ENCODE measurements at regions not wholly inside any gene's neighbourhood (a gene's known extent, or its start where the extent isn't known, plus 50 kb on each side); places are given as distances from the start of the nearest gene placed in this dataset.

DNA sequence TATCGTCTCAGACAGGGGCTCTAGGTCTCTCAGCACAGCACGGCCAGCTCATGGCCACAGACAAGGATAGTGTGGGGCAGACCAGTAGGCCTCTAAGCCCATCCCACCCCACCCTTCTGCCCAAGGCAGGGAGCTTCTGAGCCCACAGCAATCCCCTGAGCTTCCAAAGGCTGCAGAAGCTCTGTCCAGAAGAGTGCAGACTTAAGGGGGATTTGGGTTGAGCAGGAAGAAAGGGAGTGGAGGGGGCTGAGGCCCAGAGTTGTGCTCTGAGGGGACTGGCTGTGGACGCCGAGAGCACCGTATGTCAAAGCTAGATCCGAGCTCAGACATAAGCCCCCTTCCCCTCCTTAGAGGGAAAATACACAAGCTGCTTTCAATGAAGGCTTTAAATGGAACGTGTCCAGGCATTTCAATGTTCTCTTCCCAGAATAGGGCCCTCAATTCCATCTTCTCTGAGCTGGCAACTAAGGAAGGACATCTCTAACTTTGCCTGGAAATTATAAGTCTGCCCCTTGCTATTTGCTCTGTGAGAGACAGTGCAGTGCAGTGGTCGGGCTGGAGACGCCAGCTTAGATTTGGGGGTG is 116.4 kb upstream of the RPL38 start:
- intact Hi-C loops (cut with micrococcal nuclease), result no loop called here
- DNase-seq (ENCODE audit: low spot score), result no peak
- Mint-ChIP-seq H3K4me1 (ENCODE audit: low read depth) (no peaks in the 10 kb centered on the region), H3K9me3 (peaks cover 5% of the 10 kb centered on the region), H3K27me3 (ENCODE audit: insufficient read depth) (peaks cover 3% of the 10 kb centered on the region), H3K36me3 (ENCODE audit: low read depth) (no peaks in the 10 kb centered on the region), H3K4me3 (no peak overlapping the region), H3K27ac (no peak overlapping the region)

GRCh38 chr17:74088285-74088933 is 115.1 kb upstream of the RPL38 start:
- Mint-ChIP-seq H3K4me1 (ENCODE audit: low read depth) (no peaks in the 10 kb centered on the region), H3K27me3 (ENCODE audit: insufficient read depth) (peaks cover 3% of the 10 kb centered on the region), H3K27ac (no peak overlapping the region), H3K9me3 (peaks cover 5% of the 10 kb centered on the region), H3K4me3 (no peak overlapping the region), H3K36me3 (ENCODE audit: low read depth) (no peaks in the 10 kb centered on the region)
- intact Hi-C loops (cut with micrococcal nuclease), result no loop called here
- no peak for DNase-seq (ENCODE audit: low spot score)

GRCh38 chr17:74088934-74089329 is 114.5 kb upstream of the RPL38 start:
- Mint-ChIP-seq H3K27me3 (ENCODE audit: insufficient read depth) (peaks cover 3% of the 10 kb centered on the region), H3K4me3 (no peak overlapping the region), H3K4me1 (ENCODE audit: low read depth) (no peaks in the 10 kb centered on the region), H3K36me3 (ENCODE audit: low read depth) (no peaks in the 10 kb centered on the region), H3K27ac (no peak overlapping the region), H3K9me3 (peaks cover 5% of the 10 kb centered on the region)
- DNase-seq (ENCODE audit: low spot score), result no peak
- intact Hi-C loops (cut with micrococcal nuclease), result no loop called here

DNA sequence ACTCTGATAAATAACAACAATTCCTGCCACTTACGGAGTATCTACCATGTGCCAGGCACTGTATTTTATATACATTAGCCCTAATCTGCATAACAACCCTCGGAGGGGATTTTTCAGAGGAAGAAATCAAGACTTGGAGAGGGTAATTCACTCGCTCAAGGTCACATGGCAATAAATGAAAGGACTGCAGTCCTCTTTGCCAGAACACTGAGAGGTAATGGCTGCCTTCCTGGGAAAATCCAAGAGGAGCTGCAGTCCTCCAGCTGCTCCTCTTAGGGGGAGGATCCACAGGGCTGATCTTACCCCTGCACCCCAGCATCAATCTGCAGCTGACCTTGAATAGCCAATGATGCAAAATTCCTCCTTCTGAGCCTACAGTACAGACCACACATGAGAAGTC is 114.1 kb upstream of the RPL38 start:
- no peak overlapping the region for H3K27ac Mint-ChIP-seq
- H3K4me3 Mint-ChIP-seq, result no peak overlapping the region
- peaks cover 3% of the 10 kb centered on the region for H3K27me3 Mint-ChIP-seq (ENCODE audit: insufficient read depth)
- H3K36me3 Mint-ChIP-seq (ENCODE audit: low read depth), result no peaks in the 10 kb centered on the region
- no peaks in the 10 kb centered on the region for H3K4me1 Mint-ChIP-seq (ENCODE audit: low read depth)
- intact Hi-C loops (cut with micrococcal nuclease), result no loop called here
- H3K9me3 Mint-ChIP-seq, result peaks cover 5% of the 10 kb centered on the region
- no peak for DNase-seq (ENCODE audit: low spot score)

- Mint-ChIP-seq H3K4me1 (ENCODE audit: low read depth) (no peaks in the 10 kb centered on the region), H3K36me3 (ENCODE audit: low read depth) (no peaks in the 10 kb centered on the region), H3K27me3 (ENCODE audit: insufficient read depth) (peaks cover 3% of the 10 kb centered on the region), H3K4me3 (no peak overlapping the region), H3K9me3 (peaks cover 5% of the 10 kb centered on the region), H3K27ac (no peak overlapping the region)
- DNase-seq (ENCODE audit: low spot score), result peak; percentile 28
- intact Hi-C loops (cut with micrococcal nuclease), result loop anchor here (1.0 to 2.0 kb wide), 2 partner anchors 87 to 113 kb away; partner anchors contain the start of gene RPL38
Observed at GRCh38 chr17:74089869-74090464, 113.5 kb upstream of the RPL38 start.

DNA sequence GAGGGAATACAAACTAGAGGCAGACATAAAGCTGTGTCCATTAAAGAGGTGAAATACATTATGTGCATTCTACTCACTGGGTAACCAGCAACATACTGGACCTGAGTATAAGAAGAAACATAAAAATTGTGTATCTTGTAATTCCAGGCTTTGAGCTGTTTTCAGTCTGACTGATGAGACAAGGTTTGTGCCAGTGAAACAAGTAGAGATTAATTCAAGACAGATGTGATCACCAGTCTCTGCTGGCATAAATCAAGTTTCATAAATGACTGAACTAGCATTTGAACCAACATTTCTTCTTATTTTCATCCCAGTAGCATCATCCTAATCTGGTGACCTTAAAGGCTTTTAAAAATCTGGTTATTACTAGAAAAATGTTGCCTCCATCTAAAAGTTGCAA is 108.8 kb upstream of the RPL38 start:
- Mint-ChIP-seq H3K4me1 (ENCODE audit: low read depth) (no peaks in the 10 kb centered on the region), H3K9me3 (no peaks in the 10 kb centered on the region), H3K4me3 (no peak overlapping the region), H3K27me3 (ENCODE audit: insufficient read depth) (peaks cover 3% of the 10 kb centered on the region), H3K36me3 (ENCODE audit: low read depth) (no peaks in the 10 kb centered on the region), H3K27ac (no peak overlapping the region)
- intact Hi-C loops (cut with micrococcal nuclease), result no loop called here
- DNase-seq (ENCODE audit: low spot score), result no peak

DNA sequence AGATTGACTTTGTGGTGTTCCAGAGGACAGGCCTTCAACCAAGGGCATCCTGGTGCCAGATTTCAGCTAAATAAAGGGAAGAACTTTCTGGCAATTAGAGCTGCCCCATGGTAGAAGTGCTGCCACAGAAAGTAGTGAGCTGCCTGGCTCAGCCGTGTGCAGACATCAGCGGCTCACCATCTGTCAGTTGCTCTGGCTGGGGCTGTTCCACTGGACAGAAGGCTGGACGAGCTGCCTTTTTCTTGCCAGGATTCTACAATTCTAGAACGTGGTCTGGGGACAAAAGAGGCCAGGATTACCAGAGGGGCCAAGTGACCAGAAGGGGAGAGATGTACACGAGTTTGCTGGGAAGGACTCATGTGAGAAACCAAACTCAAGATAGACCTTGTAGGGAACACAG is 107.0 kb upstream of the RPL38 start:
- DNase-seq (ENCODE audit: low spot score), result no peak
- no peak overlapping the region for H3K4me3 Mint-ChIP-seq
- no peaks in the 10 kb centered on the region for H3K4me1 Mint-ChIP-seq (ENCODE audit: low read depth)
- H3K27ac Mint-ChIP-seq, result no peak overlapping the region
- no peaks in the 10 kb centered on the region for H3K9me3 Mint-ChIP-seq
- intact Hi-C loops (cut with micrococcal nuclease), result no loop called here
- H3K27me3 Mint-ChIP-seq (ENCODE audit: insufficient read depth), result peaks cover 3% of the 10 kb centered on the region
- no peaks in the 10 kb centered on the region for H3K36me3 Mint-ChIP-seq (ENCODE audit: low read depth)

DNA sequence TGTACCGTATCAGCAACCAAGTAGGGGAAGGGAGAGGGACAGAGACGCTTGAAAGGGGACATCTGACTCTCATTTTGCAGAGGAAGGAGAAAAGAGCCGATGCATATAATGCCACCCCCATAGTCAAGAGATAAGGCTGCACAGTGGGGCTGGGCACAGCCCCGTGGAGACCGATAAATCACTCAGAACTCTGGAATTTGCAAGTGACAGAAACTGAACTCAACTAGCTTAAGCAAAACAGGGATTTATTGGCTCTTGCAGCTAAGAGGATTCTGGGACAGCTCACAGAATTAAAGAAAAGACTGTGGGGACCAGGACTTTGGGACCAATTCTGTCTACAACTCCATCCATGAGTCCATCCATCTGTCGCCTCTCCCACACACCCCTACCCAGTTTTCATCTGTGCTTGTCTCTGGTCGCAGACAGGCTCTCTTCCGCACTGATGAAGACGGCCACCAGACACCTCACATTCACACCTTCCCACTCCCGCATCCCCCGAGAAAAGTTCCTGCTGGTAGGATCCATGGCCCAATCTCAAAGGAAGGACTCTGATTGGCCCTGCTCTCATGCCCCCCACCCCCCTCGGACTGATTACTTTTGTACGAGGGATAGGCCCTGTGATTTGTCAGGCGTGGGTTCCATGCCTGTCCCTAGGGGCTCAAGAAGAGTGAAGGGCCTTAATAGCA is 105.9 kb upstream of the RPL38 start:
- H3K27me3 Mint-ChIP-seq (ENCODE audit: insufficient read depth), result no peaks in the 10 kb centered on the region

GRCh38 chr17:74098136-74099024 is 105.1 kb upstream of the RPL38 start:
- H3K4me1 Mint-ChIP-seq (ENCODE audit: low read depth), result no peaks in the 10 kb centered on the region
- H3K9me3 Mint-ChIP-seq, result no peaks in the 10 kb centered on the region
- DNase-seq (ENCODE audit: low spot score), result no peak
- H3K4me3 Mint-ChIP-seq, result no peak overlapping the region
- H3K27me3 Mint-ChIP-seq (ENCODE audit: insufficient read depth), result no peaks in the 10 kb centered on the region
- H3K36me3 Mint-ChIP-seq (ENCODE audit: low read depth), result no peaks in the 10 kb centered on the region
- H3K27ac Mint-ChIP-seq, result no peak overlapping the region
- intact Hi-C loops (cut with micrococcal nuclease), result no loop called here

More for the DNA sequence above, 105.9 kb upstream of the RPL38 start:
- no peak for DNase-seq (ENCODE audit: low spot score)
- Mint-ChIP-seq H3K4me3 (no peak overlapping the region), H3K9me3 (no peaks in the 10 kb centered on the region), H3K36me3 (ENCODE audit: low read depth) (no peaks in the 10 kb centered on the region), H3K4me1 (ENCODE audit: low read depth) (no peaks in the 10 kb centered on the region), H3K27ac (no peak overlapping the region)
- intact Hi-C loops (cut with micrococcal nuclease), result no loop called here

GRCh38 chr17:74099442-74100340 is 103.8 kb upstream of the RPL38 start:
- no peak overlapping the region for H3K27ac Mint-ChIP-seq
- no peaks in the 10 kb centered on the region for H3K4me1 Mint-ChIP-seq (ENCODE audit: low read depth)
- H3K36me3 Mint-ChIP-seq (ENCODE audit: low read depth), result no peaks in the 10 kb centered on the region
- intact Hi-C loops (cut with micrococcal nuclease), result no loop called here
- H3K4me3 Mint-ChIP-seq, result no peak overlapping the region
- no peaks in the 10 kb centered on the region for H3K9me3 Mint-ChIP-seq
- no peak for DNase-seq (ENCODE audit: low spot score)
- no peaks in the 10 kb centered on the region for H3K27me3 Mint-ChIP-seq (ENCODE audit: insufficient read depth)

DNA sequence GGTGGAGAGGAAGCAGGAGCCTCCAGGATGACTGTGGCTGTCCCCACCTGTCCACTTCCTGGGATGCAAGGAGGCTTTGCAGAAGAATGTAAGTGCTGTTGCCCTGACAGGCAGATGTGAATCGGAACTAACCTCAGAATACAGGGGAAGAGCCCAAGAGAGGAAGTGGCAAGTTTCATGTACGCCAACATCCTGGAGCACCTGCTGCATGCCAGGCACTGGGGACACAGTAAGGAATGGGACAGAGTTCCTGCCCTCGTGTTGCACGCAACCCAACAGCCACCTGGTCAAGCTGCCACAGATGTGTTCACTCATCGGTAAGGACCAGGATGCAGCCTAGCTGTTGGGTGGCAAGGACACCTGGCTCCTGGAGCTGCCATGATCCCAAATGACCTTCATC is 98.6 kb upstream of the RPL38 start:
- Mint-ChIP-seq H3K9me3 (no peaks in the 10 kb centered on the region), H3K36me3 (ENCODE audit: low read depth) (no peaks in the 10 kb centered on the region), H3K4me3 (no peak overlapping the region), H3K27ac (no peak overlapping the region), H3K27me3 (ENCODE audit: insufficient read depth) (peaks cover 2% of the 10 kb centered on the region), H3K4me1 (ENCODE audit: low read depth) (no peaks in the 10 kb centered on the region)
- intact Hi-C loops (cut with micrococcal nuclease), result no loop called here
- DNase-seq (ENCODE audit: low spot score), result no peak

- intact Hi-C loops (cut with micrococcal nuclease), result no loop called here
- no peaks in the 10 kb centered on the region for H3K36me3 Mint-ChIP-seq (ENCODE audit: low read depth)
- H3K27ac Mint-ChIP-seq, result no peak overlapping the region
Observed at GRCh38 chr17:74107107-74107506, 96.4 kb upstream of the RPL38 start.

More at GRCh38 chr17:74107107-74107506, 96.4 kb upstream of the RPL38 start:
- no peak overlapping the region for H3K4me3 Mint-ChIP-seq
- H3K27me3 Mint-ChIP-seq (ENCODE audit: insufficient read depth), result peaks cover 2% of the 10 kb centered on the region
- H3K4me1 Mint-ChIP-seq (ENCODE audit: low read depth), result no peaks in the 10 kb centered on the region
- no peaks in the 10 kb centered on the region for H3K9me3 Mint-ChIP-seq
- DNase-seq (ENCODE audit: low spot score), result no peak
